Adrenal gland (tissue), 9 donors: ENCODE measurements at regions not wholly inside any gene's neighbourhood (a gene's known extent, or its start where the extent isn't known, plus 50 kb on each side); places are given as distances from the start of the nearest gene placed in this dataset.

ENCODE experiments used
- DNase-seq, 7 donors: peaks; one replicate each; pipeline ENCODE4 v3.0.0-alpha.2; 2019 to 2020
- H3K27ac ChIP-seq, 5 donors: fragments of 200-600 bp; sonication (generic) in 4 of 5; 1 replicate in 3 of 5; 2 replicates in 2 of 5; pipeline versions ENCODE4 v1.5.1 to v1.8.0; 2016 to 2020; ENCODE audit warnings: mild to moderate bottlenecking in 1 of 5
- H3K27me3 ChIP-seq: fragments of 200-600 bp; 2 replicates; pipeline ENCODE4 v1.8.0; 2021
- H3K36me3 ChIP-seq, 2 donors: fragments of 200-600 bp; replicated peaks in 1 of 2; 1 replicate in 1 of 2; 2 replicates in 1 of 2; pipeline versions ENCODE4 v1.5.1 to v1.8.0; 2018 to 2022
- H3K4me1 ChIP-seq, 2 donors: fragments of 200-600 bp; replicated peaks in 1 of 2; 1 replicate in 1 of 2; 2 replicates in 1 of 2; pipeline versions ENCODE4 v1.5.1 to v1.8.0; 2018 to 2021
- H3K4me3 ChIP-seq, 4 donors: fragments of 200-600 bp; sonication (generic) in 3 of 4; one replicate each; pipeline ENCODE4 v1.5.1; 2016 to 2018
- H3K9me3 ChIP-seq, 3 donors: fragments of 200-600 bp; sonication (generic) in 1 of 3; replicated peaks in 1 of 3; 1 replicate in 2 of 3; 2 replicates in 1 of 3; pipeline versions ENCODE4 v1.5.1 to v1.8.0; 2016 to 2021
- CTCF ChIP-seq, 6 experiments: fragments of 450-650 bp in 4 of 6; fragments of 200-600 bp in 2 of 6; sonication (generic) in 1 of 6; IDR thresholded peaks; 1 replicate in 5 of 6; 2 replicates in 1 of 6; pipeline versions ENCODE4 v1.5.1 to v1.8.0; 2016 to 2021; ENCODE audit warnings: antibody characterized with exemption in 6 of 6, mild to moderate bottlenecking in 2 of 6, moderate library complexity in 1 of 6
- POLR2A ChIP-seq, 2 donors: fragments of 450-650 bp; IDR thresholded peaks; one replicate each; pipeline ENCODE4 v1.6.1; 2017; ENCODE audit warnings: antibody characterized with exemption in 2 of 2, mild to moderate bottlenecking in 2 of 2, moderate library complexity in 1 of 2
- WGBS, 4 donors: extraction: QIAGEN DNeasy Blood & Tissue Kit in 2 of 4; methylation state at CpG; one replicate each; pipeline versions ENCODE4 v1.1.5 to v1.1.7; 2013 to 2017; 5-methylcytosine and 5-hydroxymethylcytosine counted together
- intact Hi-C, 2 donors: fragments of 100-400 bp; cut with DNase I; formaldehyde crosslinking; loops; one replicate each; pipeline versions ENCODE4 v1.14.1 to v1.15.0; 2022 to 2023
- donor health status: healthy with polysubstance abuse.
- donor health status: Bipolar disorder and iron deficiency.
- donor health status: DM: yes; HTN: yes; CAD: no.
- donor health status: DM: no; HTN: no; CAD: no.
- donor health status: DM: no; HTN: no; CAD: no.

GRCh38 chr4:28167411-28167810, 1306.8 kb downstream of the STIM2 start:
- Histone ChIP-seq H3K27ac (no peak overlapping the region), H3K36me3 (no peaks in the 10 kb centered on the region), H3K27me3 (no peaks in the 10 kb centered on the region), H3K4me3 (no peak overlapping the region), H3K4me1 (no peaks in the 10 kb centered on the region), H3K9me3 (no peaks in the 10 kb centered on the region)
- no peak for DNase-seq
- TF ChIP-seq POLR2A (IDR thresholded peaks at IDR 0.05), result no peak
- TF ChIP-seq CTCF (IDR thresholded peaks at IDR 0.05), result no peak
- intact Hi-C loops, result no loop called here
- whole genome bisulfite sequencing, 4 donors, result 74 to 100% (median 81%) methylated on average over 1 of the region's 1 CpG

DNA sequence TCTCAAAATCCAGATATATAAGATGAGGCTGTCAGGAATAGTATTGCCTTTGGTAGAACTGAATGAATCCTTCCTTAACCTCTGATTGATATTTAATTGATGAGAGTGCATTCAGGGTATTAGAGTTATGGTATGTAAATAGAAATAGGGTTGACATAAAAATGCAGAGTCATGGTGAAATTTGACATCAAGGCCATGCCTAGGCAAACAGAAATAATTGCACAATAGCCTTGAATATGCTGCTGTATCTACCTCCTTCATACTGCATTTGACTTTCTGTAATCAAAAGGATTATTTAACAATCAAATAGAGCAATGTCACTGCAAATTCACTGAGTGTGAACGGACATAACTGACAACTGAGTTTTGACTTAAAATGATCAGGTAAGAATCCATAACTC, 1316.3 kb downstream of the STIM2 start:
- intact Hi-C loops, result no loop called here
- DNase-seq, result no peak
- Histone ChIP-seq H3K4me3 (no peak overlapping the region), H3K27ac (no peak overlapping the region), H3K36me3 (no peaks in the 10 kb centered on the region), H3K27me3 (no peaks in the 10 kb centered on the region), H3K4me1 (no peaks in the 10 kb centered on the region), H3K9me3 (peaks cover 0 to 4% (median 0%) of the 10 kb centered on the region in 3 donors)
- TF ChIP-seq CTCF (IDR thresholded peaks at IDR 0.05) (no peak), POLR2A (IDR thresholded peaks at IDR 0.05) (no peak)
- WGBS, 4 donors, result 40 to 52% (median 49%) methylated on average over 1 of the region's 1 CpG

DNA sequence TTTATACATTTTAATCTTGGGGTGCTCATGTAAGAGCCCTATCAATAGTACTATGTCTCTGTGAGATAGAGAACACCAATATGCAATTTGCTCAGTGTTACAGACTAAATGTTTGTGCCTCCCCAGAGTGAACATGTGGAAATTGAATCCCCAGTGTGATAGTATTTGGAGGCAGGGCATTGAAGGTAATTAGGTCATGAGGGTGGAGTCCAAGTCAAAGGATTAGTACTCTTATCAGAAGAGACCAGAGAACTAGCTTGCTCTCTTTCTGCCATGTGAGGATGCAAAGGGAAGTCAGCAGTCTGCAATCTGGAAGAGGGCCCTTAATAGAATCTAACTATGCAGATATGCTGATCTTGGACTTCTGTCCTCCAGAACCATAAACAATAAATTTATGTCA, 1317.0 kb downstream of the STIM2 start:
- Histone ChIP-seq H3K27ac (no peak overlapping the region), H3K4me1 (no peaks in the 10 kb centered on the region), H3K36me3 (no peaks in the 10 kb centered on the region), H3K9me3 (peaks cover 0 to 4% (median 0%) of the 10 kb centered on the region in 3 donors), H3K4me3 (no peak overlapping the region), H3K27me3 (no peaks in the 10 kb centered on the region)
- no peak for TF ChIP-seq CTCF (IDR thresholded peaks at IDR 0.05)
- TF ChIP-seq POLR2A (IDR thresholded peaks at IDR 0.05), result no peak
- no peak for DNase-seq
- intact Hi-C loops, result no loop called here

DNA sequence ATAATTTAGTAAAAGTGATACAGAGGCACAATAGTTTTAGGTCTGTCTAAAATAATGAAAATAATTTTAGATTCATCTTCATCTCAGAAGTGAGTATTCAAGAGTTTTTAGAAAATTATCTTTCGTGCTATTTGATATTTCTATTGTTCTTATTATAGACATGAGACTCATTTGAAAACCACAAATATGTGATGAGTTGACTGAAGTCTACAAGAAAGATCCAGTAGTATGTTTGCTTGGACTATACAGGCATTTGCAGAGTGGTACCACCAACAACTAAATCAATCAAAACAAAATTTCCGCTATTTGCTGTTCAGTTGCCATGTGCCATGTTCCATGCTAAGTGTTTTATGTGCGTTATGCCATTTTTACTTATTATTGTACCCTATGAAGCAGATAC, 1318.5 kb downstream of the STIM2 start:
- Histone ChIP-seq H3K36me3 (no peaks in the 10 kb centered on the region), H3K4me1 (no peaks in the 10 kb centered on the region), H3K27me3 (no peaks in the 10 kb centered on the region), H3K4me3 (no peak overlapping the region), H3K27ac (no peak overlapping the region), H3K9me3 (peaks cover 0 to 4% (median 0%) of the 10 kb centered on the region in 3 donors)
- TF ChIP-seq CTCF (IDR thresholded peaks at IDR 0.05) (no peak), POLR2A (IDR thresholded peaks at IDR 0.05) (no peak)
- 85 to 91% (median 89%) methylated on average over 3 of the region's 3 CpGs for WGBS, 4 donors
- intact Hi-C loops, result no loop called here
- DNase-seq, result no peak
